GM10248 (cell line): ENCODE measurements at regions not wholly inside any gene's neighbourhood (a gene's known extent, or its start where the extent isn't known, plus 50 kb on each side); places are given as distances from the start of the nearest gene placed in this dataset.

Source experiments
- CTCF ChIA-PET: fragments of 300-600 bp; sonication (Branson Sonifier 250); formaldehyde crosslinking; extraction: SDS; loops from one replicate; lab custom pipeline; 2021; ENCODE audit warnings: antibody characterized with exemption; lab: Yijun Ruan, JAX
- POLR2A ChIA-PET: fragments of 350-650 bp; sonication (Branson Sonifier 250); formaldehyde crosslinking; extraction: SDS; loops from one replicate; lab custom pipeline; 2020; ENCODE audit warnings: antibody characterized with exemption; lab: Yijun Ruan, JAX
- DNase-seq: peaks from one replicate; pipeline ENCODE4 v3.0.0; 2012; ENCODE audit errors: extremely low spot score
- TF ChIP-seq, protein P1 (sequence below): IDR thresholded peaks from 2 replicates; pipeline ENCODE4 v1.5.1; 2012; ENCODE audit warnings: mild to moderate bottlenecking, low read depth; ENCODE audit errors: extremely low read depth, missing control alignments, control extremely low read depth

DNA sequence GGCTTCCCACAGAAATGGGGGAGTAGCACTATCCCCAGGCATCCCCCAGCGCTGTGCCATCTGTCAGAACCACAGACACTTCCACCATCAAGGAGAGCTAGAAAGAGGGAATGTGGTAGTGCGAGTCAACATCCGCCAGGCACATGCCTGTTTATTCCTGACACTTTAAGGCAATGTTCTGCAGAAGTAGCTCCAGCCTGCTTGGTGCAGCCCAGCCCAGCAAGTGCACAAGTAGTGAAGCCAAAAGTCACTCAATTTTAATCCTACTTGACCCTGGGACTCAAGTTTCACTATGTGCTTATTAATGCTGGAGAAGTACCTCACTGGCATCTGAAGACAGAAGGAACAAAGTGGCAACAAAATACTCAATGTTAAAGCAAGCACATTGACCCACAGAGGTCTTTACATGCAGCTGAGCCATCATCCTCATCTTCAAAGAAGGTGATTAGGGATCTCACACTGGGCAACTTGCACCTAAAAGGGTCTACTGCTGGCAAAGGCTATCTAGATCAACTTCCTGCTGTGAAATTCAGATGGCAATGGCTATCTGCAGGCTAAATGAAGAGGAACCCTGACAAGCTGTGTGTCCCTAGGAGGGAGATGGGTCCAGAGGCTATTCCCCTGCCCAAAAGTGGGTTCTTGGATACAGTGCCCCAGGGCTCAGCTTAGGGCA lies 61.4 kb upstream of the CLDN18 start:
- ChIA-PET CTCF (interaction anchor here (0.7 to 5.8 kb wide), 9 partner anchors 9 to 916 kb away, joined by 3 to 34 read pairs (median 12); no protein-coding TSS in a partner anchor), POLR2A (no interaction called here)
- TF ChIP-seq, protein P1, sequence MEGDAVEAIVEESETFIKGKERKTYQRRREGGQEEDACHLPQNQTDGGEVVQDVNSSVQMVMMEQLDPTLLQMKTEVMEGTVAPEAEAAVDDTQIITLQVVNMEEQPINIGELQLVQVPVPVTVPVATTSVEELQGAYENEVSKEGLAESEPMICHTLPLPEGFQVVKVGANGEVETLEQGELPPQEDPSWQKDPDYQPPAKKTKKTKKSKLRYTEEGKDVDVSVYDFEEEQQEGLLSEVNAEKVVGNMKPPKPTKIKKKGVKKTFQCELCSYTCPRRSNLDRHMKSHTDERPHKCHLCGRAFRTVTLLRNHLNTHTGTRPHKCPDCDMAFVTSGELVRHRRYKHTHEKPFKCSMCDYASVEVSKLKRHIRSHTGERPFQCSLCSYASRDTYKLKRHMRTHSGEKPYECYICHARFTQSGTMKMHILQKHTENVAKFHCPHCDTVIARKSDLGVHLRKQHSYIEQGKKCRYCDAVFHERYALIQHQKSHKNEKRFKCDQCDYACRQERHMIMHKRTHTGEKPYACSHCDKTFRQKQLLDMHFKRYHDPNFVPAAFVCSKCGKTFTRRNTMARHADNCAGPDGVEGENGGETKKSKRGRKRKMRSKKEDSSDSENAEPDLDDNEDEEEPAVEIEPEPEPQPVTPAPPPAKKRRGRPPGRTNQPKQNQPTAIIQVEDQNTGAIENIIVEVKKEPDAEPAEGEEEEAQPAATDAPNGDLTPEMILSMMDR, result no peak
- no peak for DNase-seq

DNA sequence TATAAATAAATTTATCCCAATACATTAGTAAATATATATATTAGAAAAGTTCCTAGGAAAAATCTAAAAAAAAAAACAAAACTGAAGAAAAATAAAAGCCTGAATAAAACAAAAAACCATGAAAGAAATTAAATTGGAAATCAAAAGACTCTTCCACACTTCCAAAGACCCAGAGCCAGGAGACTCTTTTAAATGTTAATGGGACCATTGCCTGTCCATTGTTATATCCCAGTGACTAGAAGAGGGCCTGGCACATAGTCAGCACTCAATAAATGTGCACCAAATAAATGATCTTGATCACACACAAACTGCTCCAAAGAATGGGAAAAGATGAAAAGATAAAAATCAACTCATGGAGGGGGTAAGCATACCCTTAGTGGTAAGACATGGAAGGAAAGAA lies 51.3 kb upstream of the CLDN18 start:
- no peak for DNase-seq
- TF ChIP-seq, protein P1, result no peak
- POLR2A ChIA-PET, result no interaction called here
- CTCF ChIA-PET, result interaction anchor here (2.8 to 4.9 kb wide), 2 partner anchors 11 to 13 kb away, joined by 13 to 36 read pairs; no protein-coding TSS in a partner anchor
